WTC11 (cell line): ENCODE measurements at regions not wholly inside any gene's neighbourhood (a gene's known extent, or its start where the extent isn't known, plus 50 kb on each side); places are given as distances from the start of the nearest gene placed in this dataset.

Experiments
- ATF1 ChIP-seq: sonication (generic); formaldehyde crosslinking; IDR thresholded peaks from 2 replicates; pipeline ENCODE4 v1.8.1; 2023; ENCODE audit warnings: mild to moderate bottlenecking, moderate library complexity, missing genetic modification reagents
- CTCF ChIP-seq: fragments of 200-600 bp; IDR thresholded peaks from 2 replicates; pipeline ENCODE4 v1.8.0; 2022; ENCODE audit warnings: antibody characterized with exemption
- MYBL2 ChIP-seq: sonication (generic); formaldehyde crosslinking; IDR thresholded peaks from 2 replicates; pipeline ENCODE4 v1.8.1; 2023; ENCODE audit warnings: mild to moderate bottlenecking, moderate library complexity, missing genetic modification reagents
- SP1 ChIP-seq: sonication (generic); formaldehyde crosslinking; conservative IDR thresholded peaks from 2 replicates; pipeline ENCODE4 v1.8.1; 2022; ENCODE audit warnings: missing genetic modification reagents
- STAT6 ChIP-seq: sonication (generic); formaldehyde crosslinking; conservative IDR thresholded peaks from 2 replicates; pipeline ENCODE4 v1.8.1; 2023; ENCODE audit warnings: mild to moderate bottlenecking, low read depth, missing genetic modification reagents, moderate library complexity
- TEAD1 ChIP-seq: sonication (generic); formaldehyde crosslinking; IDR thresholded peaks from 2 replicates; pipeline ENCODE4 v1.8.0; 2022; ENCODE audit warnings: mild to moderate bottlenecking, missing genetic modification reagents

- TF ChIP-seq TEAD1 (CRISPR knock-in tag) (no peak), CTCF (no peak), MYBL2 (CRISPR knock-in tag) (no peak), SP1 (CRISPR knock-in tag) (no peak), ATF1 (CRISPR knock-in tag) (no peak), STAT6 (CRISPR knock-in tag) (no peak)
Measured at GRCh38 chr2:228913176-228913575, 357.9 kb downstream of the PID1 start.
